Keratinocyte (primary cell): ENCODE measurements at regions not wholly inside any gene's neighbourhood (a gene's known extent, or its start where the extent isn't known, plus 50 kb on each side); places are given as distances from the start of the nearest gene placed in this dataset.
"Not testable (repeated sequence)": the region's sequence is repeated elsewhere in the genome, so short reads cannot be mapped to it uniquely, and the experiment has no call there.

Source experiments
- EZH2 ChIP-seq: IDR thresholded peaks from one replicate; pipeline ENCODE4 v1.6.1; 2012; ENCODE audit warnings: inconsistent platforms, mild to moderate bottlenecking, low read length, moderate library complexity
- TF ChIP-seq, protein P1 (sequence below), 3 experiments: IDR thresholded peaks in 1 of 3; conservative IDR thresholded peaks in 1 of 3; optimal IDR thresholded peaks in 1 of 3; 2 replicates in 2 of 3; 3 replicates in 1 of 3; pipeline versions ENCODE3 to v1.5.1; 2011; ENCODE audit warnings: low read length in 3 of 3, mild to moderate bottlenecking in 3 of 3, moderate library complexity in 2 of 3, control low read depth in 1 of 3, inconsistent platforms in 1 of 3; ENCODE audit not compliant: insufficient read depth in 2 of 3; ENCODE audit errors: extremely low read depth in 1 of 3

DNA sequence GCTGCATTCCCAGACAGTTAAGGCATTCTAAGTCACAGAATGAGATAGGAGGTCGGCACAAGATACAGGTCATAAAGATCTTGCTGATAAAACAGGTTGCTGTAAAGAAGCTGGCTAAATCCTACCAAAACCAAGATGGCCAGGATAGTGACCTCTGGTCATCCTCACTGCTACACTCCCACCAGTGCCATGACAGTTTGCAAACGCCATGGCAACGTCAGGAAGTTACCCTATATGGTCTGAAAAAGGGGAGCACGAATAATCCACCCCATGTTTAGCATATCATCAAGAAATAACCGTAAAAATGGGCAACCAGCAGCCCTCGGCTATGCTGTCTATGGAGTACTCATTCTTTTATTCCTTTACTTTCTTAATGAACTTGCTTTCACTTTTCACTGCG lies 89.9 kb upstream of the TACR1 start:
- TF ChIP-seq, protein P1, sequence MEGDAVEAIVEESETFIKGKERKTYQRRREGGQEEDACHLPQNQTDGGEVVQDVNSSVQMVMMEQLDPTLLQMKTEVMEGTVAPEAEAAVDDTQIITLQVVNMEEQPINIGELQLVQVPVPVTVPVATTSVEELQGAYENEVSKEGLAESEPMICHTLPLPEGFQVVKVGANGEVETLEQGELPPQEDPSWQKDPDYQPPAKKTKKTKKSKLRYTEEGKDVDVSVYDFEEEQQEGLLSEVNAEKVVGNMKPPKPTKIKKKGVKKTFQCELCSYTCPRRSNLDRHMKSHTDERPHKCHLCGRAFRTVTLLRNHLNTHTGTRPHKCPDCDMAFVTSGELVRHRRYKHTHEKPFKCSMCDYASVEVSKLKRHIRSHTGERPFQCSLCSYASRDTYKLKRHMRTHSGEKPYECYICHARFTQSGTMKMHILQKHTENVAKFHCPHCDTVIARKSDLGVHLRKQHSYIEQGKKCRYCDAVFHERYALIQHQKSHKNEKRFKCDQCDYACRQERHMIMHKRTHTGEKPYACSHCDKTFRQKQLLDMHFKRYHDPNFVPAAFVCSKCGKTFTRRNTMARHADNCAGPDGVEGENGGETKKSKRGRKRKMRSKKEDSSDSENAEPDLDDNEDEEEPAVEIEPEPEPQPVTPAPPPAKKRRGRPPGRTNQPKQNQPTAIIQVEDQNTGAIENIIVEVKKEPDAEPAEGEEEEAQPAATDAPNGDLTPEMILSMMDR (optimal IDR thresholded peaks at IDR 0.05 in 1 of 3, IDR thresholded peaks at IDR 0.05 in 1 of 3, conservative IDR thresholded peaks at IDR 0.05 in 1 of 3; ENCODE audit: extremely low read depth in 1 of 3, insufficient read depth in 2 of 3, low read length in 3 of 3), result not testable (repeated sequence)
- TF ChIP-seq EZH2, result not testable (repeated sequence)
